Glutamatergic neuron (in vitro differentiated cells): ENCODE measurements at regions not wholly inside any gene's neighbourhood (a gene's known extent, or its start where the extent isn't known, plus 50 kb on each side); places are given as distances from the start of the nearest gene placed in this dataset.

ENCODE experiments used
- DNase-seq: peaks from one replicate; pipeline ENCODE4 v3.0.0; 2022
- H3K27ac Mint-ChIP-seq: one replicate; pipeline ENCODE4 v1.8.0; 2020; ENCODE audit warnings: mild to moderate bottlenecking, mixed read lengths, inconsistent platforms; ENCODE audit not compliant: unreplicated experiment
- H3K27me3 Mint-ChIP-seq: one replicate; pipeline ENCODE4 v1.8.0; 2020; ENCODE audit warnings: mild to moderate bottlenecking, moderate library complexity, mixed read lengths, inconsistent platforms; ENCODE audit not compliant: unreplicated experiment
- H3K36me3 Mint-ChIP-seq: one replicate; pipeline ENCODE4 v1.8.0; 2020; ENCODE audit warnings: mild to moderate bottlenecking, mixed read lengths, inconsistent platforms; ENCODE audit not compliant: unreplicated experiment
- H3K4me1 Mint-ChIP-seq: one replicate; pipeline ENCODE4 v1.8.0; 2020; ENCODE audit warnings: mild to moderate bottlenecking, low read depth, mixed read lengths, inconsistent platforms; ENCODE audit not compliant: unreplicated experiment
- H3K4me3 Mint-ChIP-seq: one replicate; pipeline ENCODE4 v1.8.0; 2020; ENCODE audit warnings: mild to moderate bottlenecking, mixed read lengths, inconsistent platforms; ENCODE audit not compliant: unreplicated experiment
- H3K9me3 Mint-ChIP-seq: one replicate; pipeline ENCODE4 v1.8.0; 2020; ENCODE audit warnings: mild to moderate bottlenecking, moderate library complexity, mixed read lengths, inconsistent platforms; ENCODE audit not compliant: unreplicated experiment
- TF ChIP-seq, protein P1 (sequence below): fragments of 200-600 bp; sonication (generic); IDR thresholded peaks from one replicate; pipeline ENCODE4 v1.5.0; 2021; ENCODE audit not compliant: partially characterized antibody, unreplicated experiment

GRCh38 chr3:162287600-162287999, 791.0 kb downstream of the OTOL1 start:
- H3K4me3 Mint-ChIP-seq = no peak overlapping the region
- H3K27ac Mint-ChIP-seq = no peak overlapping the region
- H3K9me3 Mint-ChIP-seq = no peaks in the 10 kb centered on the region
- H3K27me3 Mint-ChIP-seq = no peaks in the 10 kb centered on the region
- H3K36me3 Mint-ChIP-seq = no peaks in the 10 kb centered on the region
- TF ChIP-seq, protein P1, sequence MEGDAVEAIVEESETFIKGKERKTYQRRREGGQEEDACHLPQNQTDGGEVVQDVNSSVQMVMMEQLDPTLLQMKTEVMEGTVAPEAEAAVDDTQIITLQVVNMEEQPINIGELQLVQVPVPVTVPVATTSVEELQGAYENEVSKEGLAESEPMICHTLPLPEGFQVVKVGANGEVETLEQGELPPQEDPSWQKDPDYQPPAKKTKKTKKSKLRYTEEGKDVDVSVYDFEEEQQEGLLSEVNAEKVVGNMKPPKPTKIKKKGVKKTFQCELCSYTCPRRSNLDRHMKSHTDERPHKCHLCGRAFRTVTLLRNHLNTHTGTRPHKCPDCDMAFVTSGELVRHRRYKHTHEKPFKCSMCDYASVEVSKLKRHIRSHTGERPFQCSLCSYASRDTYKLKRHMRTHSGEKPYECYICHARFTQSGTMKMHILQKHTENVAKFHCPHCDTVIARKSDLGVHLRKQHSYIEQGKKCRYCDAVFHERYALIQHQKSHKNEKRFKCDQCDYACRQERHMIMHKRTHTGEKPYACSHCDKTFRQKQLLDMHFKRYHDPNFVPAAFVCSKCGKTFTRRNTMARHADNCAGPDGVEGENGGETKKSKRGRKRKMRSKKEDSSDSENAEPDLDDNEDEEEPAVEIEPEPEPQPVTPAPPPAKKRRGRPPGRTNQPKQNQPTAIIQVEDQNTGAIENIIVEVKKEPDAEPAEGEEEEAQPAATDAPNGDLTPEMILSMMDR = no peak
- no peak for DNase-seq
- H3K4me1 Mint-ChIP-seq = peaks cover 5% of the 10 kb centered on the region

GRCh38 chr3:162292409-162292808, 795.8 kb downstream of the OTOL1 start:
- H3K9me3 Mint-ChIP-seq = no peaks in the 10 kb centered on the region
- H3K4me1 Mint-ChIP-seq = no peaks in the 10 kb centered on the region
- TF ChIP-seq, protein P1 = no peak
- H3K36me3 Mint-ChIP-seq = no peaks in the 10 kb centered on the region
- H3K27ac Mint-ChIP-seq = no peak overlapping the region
- no peaks in the 10 kb centered on the region for H3K27me3 Mint-ChIP-seq
- DNase-seq = no peak
- H3K4me3 Mint-ChIP-seq = no peak overlapping the region

DNA sequence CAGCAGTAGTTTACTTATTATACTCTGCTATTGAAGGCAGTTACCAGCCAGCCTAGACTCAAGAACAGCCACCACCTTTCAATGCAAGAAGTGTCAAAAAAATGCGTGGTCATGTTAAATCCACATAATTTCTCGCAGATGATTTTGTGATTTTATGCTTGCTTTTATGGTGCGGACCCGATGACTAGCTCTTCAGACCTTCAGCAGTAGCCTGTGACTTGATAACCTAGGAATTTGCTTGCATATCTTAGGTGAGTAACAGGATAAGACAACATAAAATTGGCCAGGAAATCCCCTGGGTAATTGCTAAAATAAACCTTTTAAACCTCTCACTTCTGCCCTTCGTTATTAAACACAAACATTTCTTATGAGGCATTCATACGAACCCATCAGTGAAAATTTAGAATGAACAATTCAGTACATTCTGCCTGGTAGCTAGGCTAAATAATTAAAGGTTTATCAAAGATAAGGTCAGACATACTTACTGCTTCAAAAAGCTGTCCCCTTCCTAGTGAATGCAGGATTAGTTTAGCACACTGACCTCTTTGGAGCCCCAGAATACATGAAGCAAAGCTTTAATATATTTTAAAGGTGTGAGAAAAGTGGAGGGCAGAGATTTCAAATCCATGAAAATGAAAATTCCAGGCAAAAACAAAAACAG, 798.8 kb downstream of the OTOL1 start:
- DNase-seq = no peak
- Mint-ChIP-seq H3K27ac (no peak overlapping the region), H3K27me3 (no peaks in the 10 kb centered on the region), H3K9me3 (no peaks in the 10 kb centered on the region), H3K4me3 (no peak overlapping the region), H3K4me1 (no peaks in the 10 kb centered on the region), H3K36me3 (no peaks in the 10 kb centered on the region)
- TF ChIP-seq, protein P1 = no peak

DNA sequence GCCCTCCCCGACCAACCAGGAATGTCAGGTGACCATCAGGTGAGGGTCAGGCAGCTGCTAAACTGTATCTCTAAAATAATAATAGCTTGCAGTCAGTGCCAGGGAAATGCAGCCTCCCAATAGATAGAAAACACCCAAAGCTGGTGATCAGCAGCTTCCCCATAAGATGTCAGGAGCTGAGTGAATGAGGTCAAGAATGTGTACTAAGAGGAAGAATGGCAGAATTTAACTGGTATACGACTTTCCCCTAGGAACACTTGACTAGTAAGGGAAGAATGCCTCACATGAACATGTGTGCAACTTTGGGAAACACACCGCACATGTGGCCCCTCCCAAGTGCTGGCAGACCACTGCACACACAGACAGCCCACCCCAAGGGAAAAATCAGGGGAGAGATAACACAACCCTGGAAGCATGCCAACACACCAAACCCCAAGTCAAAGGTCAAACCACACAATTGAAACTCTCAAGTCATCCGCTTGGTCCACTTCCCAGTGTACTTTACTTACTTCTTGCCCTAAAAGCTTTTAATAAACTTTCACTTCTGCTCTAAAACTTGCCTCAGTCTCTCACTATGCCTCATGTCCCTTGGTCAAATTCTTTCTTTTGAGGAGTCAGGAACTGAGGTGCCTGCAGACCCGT, 806.5 kb downstream of the OTOL1 start:
- TF ChIP-seq, protein P1 = no peak
- Mint-ChIP-seq H3K4me1 (no peaks in the 10 kb centered on the region), H3K36me3 (no peaks in the 10 kb centered on the region), H3K27ac (no peak overlapping the region), H3K27me3 (no peaks in the 10 kb centered on the region), H3K9me3 (no peaks in the 10 kb centered on the region), H3K4me3 (no peak overlapping the region)
- no peak for DNase-seq

- DNase-seq = no peak
- H3K4me1 Mint-ChIP-seq = no peaks in the 10 kb centered on the region
- no peak overlapping the region for H3K27ac Mint-ChIP-seq
- H3K36me3 Mint-ChIP-seq = no peaks in the 10 kb centered on the region
- no peaks in the 10 kb centered on the region for H3K9me3 Mint-ChIP-seq
- no peaks in the 10 kb centered on the region for H3K27me3 Mint-ChIP-seq
- TF ChIP-seq, protein P1 = no peak
- no peak overlapping the region for H3K4me3 Mint-ChIP-seq
Observed at GRCh38 chr3:162317046-162317445, 820.4 kb downstream of the OTOL1 start.
